ENCODE measurements at regions not wholly inside any gene's neighbourhood (a gene's known extent, or its start where the extent isn't known, plus 50 kb on each side); places are given as distances from the start of the nearest gene placed in this dataset.

GRCh38 chr10:130368761-130369560 lies 232.8 kb downstream of the GLRX3 start:
- no peak for TF ChIP-seq POLR2A (IDR thresholded peaks at IDR 0.05)
- TF ChIP-seq CTCF (IDR thresholded peaks at IDR 0.05): no peak

All from ovary (tissue), 3 donors.